ENCODE measurements at regions not wholly inside any gene's neighbourhood (a gene's known extent, or its start where the extent isn't known, plus 50 kb on each side); places are given as distances from the start of the nearest gene placed in this dataset.

DNA sequence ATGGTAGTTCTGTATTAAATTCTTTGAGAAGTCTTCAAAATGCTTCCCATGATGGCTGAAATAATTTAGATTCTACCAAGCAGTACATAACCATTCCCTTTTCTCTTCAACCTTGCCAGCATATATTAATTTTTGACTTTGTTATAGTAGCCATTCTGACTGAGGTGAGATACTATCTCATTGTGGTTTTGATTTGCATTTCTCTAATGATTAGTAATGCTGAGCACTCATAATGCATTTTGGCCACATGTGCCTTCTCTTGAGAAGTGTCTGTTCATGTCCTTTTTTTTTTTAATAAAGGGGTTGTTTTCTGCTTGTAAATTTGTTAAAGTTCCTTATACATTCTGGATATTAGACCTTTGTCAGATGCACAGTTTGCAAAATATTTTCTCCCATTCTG lies 173.9 kb downstream of the CALCRL start:
- DNase-seq = no peak

DNA sequence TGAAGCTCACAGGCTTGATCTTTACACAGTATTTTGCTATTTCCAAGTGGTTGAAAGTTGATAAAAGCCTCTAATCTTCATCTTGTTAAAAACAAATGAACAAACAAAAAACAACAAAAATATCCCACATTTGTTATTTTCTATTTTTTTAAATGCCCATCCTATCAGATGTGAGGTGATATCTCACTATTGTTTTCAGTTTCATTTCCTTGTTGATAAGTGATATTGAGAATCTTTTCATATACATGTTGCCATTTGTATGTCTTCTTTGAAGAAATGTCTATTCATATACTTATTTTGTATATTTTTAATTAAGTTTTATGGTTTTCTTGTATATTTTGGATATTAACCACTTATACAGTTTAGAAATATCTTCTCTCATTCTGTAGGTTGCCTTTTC lies 175.8 kb downstream of the CALCRL start:
- no peak for DNase-seq

DNA sequence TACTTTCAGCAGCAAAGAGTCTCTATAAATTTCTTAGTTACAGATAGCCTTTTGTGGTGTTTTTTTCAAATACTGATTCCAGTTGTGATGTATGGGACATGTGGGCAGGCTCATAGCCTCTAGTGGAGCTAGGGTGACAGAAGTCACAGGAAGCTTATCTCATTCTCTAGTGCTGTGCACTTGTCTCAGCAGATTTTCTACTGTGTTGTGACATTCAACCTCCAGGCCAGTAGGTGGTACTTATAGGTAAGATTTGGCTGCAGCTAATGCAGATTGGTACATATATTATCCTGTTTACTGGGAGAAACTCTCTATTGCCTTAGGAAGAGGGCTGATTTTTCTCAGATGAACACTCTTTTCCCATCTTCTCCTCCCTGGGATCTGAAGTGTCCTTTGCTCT lies 176.2 kb downstream of the CALCRL start:
- DNase-seq = no peak

DNA sequence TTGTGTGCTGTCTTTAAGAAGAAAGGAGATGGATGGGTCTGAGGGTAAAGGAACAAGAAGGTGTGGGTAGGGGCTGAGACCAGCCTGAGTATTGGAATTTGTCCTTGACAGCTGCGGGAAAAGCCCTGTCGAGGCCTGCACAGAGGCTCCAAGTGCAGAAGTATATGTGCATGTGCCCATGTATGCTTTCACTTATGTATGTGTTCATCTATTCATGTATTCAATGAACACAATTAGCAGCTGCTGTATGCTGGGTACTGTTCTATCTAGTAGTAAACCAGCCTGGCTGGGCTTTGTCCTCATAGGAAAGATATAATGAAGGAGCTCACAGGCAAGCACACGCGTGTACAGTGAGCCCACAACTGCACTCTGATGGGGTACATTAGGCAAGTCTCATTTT lies 181.4 kb downstream of the CALCRL start:
- DNase-seq = no peak

DNA sequence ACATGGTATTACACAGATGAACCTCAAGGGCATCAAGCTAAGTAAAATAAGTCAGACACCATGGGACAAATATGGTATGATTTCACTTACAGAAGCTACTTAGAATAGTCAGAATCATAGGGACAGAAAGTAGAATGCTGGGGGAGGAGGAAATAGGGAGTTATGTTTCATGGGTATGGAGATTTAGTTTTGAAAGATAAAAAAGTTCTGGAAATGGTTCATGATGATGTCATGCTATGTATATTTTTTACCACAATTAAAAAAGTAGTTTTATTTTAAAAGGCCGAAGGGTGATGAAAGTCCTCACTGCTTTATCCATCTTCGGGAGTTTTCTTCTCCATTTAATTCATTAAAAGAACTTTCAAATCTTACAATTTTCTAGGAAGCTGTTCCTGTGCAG lies 181.9 kb downstream of the CALCRL start:
- no peak for DNase-seq

DNA sequence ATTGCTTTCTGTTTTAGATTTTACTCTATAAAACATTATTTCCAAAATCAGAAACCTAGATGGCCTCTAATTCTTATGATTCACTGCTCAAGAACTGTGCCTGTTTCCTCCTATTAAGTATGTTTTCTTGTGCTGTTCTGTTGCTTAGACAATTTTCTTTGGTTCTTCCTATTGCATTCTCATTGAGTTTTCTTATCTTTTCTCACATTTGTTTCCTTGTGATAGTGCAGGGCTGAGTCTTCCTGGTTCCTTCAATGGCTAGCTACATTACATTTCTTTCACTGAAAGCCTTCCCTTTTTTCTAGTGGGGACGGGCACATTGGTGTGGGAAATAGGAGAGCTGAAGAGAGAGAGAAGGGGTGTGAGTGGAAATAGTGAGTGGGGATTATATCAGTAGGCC lies 183.4 kb downstream of the CALCRL start:
- no peak for DNase-seq

DNA sequence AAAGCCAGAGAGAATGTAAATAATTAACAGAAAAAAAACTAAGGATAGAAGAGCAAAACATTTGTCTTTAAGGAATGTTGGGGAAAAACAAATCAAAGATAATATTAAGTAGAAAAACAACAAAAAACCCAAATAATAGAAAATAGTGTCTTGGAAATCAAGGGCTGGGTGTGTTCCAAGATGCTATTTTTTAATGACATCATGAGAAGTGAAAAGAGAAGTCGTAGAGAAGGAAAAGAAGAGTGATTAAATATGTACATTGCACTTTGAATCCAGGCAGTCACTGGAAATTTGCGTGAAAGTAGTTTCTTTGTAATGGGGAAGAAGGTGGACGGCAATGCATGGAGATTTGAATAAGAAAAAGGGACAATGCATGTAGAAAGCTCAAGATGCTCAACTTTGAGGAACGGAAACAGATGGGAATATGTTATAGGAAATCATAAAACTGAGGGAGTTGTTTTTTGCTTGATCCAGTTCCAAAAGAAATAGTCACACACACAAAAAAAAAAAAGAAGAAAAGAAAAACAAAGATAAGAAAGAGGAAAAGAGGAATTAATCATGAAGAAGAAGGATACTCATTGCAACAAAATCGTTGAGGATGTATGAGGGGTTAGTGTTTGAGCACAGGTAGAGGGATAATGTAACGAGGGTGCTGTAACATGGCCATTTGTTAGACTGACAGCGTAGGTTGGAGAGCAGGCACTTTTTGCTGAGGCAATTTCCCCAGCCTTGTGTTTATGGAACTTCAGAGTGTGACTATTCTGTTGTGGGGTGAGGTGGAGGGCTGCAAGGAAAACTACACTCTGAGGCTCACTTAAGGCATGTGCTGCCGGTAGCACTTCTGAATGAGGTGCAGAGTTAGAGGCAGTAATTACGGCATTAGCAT lies 184.1 kb downstream of the CALCRL start:
- no peak for DNase-seq

DNA sequence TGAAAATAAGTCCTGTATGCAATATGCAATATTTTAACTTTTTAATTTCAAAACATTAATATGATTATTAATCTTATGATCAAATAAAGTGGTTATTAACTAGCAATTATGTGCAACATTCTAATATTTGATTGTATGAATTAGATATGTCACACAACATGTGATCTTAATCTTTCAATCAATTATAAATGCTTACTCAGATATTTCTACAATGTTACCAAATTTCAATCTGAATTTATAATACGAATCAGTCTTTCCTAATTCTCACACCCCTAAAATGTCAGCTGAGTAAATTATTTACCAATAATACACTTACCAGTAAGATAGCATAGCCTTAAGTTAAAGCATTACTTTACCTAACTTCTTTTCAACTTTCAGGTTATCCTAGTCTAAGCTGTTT lies 186.3 kb downstream of the CALCRL start:
- DNase-seq = no peak

DNA sequence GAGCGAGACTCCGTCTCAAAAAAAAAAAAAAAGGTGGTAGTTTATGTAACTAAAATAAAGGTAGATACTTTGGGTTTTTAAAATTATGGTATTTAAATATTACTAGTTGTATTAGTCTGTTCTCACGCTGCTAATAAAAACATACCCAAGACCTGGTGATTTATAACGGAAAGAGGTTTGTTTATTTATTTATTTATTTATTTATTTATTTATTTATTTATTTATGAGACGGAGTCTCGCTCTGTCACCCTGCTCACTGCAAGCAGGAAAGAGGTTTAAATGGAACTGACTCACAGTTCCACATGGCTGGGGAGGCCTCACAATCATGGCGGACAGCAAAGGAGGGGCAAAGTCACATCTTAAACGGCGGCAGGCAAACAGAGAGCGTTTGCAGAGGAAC lies 196.0 kb downstream of the CALCRL start:
- DNase-seq = no peak

DNA sequence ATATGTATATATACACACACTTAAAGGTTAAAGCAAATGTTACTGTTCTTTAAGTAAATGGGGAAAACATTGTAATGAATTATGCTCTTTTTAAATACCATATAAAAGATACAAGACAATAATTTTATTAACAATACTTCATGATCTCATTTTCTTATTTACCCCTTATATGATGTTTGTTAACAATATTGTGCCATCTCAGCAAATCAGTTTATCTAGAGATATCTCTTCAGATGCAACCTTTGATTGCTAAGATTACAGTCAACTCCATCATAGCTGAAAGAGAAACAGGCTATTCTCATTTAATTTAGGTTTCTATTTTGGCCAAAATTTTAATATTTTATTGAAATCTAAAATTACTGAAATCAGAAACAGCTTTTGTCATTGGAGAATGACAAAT lies 197.9 kb downstream of the CALCRL start:
- DNase-seq = no peak

DNA sequence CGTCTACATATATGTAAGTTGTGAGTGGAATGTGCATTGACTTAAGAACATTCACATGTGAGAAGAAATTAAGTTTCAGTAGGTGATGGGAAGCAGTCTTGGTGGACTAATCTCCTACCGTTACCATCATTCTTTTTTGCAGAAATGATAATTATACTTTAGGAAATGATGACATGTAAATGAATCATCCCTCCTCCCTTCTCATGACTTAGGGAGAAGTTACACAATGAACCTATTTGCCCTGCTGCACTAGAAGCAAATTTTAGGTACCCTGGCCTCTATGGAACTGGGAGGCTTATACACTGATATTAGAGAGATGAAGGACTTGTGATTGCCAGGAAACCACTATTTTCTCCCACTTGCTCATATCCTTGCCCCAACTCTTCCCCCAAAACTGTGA lies 214.2 kb downstream of the CALCRL start:
- no peak for DNase-seq

DNA sequence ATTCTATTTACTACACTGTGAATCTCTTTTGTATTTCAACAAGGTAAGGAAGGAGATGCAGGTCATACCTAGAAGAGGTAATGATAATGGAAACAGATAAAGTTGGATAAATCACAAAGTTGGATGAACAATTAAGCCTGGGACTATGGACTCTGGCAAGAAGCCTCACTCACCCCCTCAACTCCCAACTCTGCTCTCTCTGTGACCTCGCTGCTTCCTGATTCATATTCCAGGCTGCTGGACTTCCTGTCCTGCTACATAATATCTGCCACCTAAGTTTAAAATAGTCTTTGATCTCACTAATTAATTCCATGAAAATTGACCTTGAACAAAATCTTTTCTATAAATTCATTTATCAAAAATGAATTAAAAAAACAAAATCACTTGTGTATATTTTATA lies 215.3 kb downstream of the CALCRL start:
- no peak for DNase-seq

DNA sequence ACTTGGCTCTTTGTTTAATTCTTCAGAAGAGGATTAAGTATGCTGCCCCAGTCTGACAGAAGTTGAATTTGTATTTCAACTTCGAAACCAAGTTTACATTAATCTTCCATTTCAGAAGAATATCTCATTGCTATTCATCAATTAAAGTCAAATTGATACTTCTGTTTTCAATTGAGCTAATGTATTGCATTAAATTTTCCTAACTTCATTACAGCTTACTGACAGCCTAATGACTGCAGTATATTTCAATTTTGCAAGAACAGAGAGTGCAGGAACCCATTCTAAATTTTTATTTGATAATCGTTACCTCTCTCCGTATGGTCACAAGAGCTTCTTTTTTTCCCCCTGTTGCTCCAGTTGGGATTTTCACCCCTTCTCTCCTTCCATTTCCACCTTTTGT lies 218.0 kb downstream of the CALCRL start:
- no peak for DNase-seq

DNA sequence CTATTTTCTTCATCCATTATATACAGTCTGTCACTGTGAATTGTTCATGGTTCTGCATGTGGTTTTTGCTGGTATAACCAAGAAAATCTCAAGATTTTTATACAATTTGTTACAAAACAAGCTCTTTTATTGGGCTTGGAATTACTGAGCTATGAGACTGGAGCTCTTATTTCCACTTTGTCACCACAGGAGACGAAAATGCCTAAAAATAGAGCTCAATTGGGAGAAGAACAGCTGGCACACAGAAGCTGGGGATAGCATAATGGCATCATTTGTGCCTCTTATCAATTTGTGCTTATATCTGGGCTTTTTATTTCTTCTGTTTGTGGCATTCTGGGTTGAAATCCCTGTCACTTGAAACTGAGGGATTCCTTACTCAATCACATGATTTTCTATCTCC lies 219.1 kb downstream of the CALCRL start:
- DNase-seq = peak; percentile 14

DNA sequence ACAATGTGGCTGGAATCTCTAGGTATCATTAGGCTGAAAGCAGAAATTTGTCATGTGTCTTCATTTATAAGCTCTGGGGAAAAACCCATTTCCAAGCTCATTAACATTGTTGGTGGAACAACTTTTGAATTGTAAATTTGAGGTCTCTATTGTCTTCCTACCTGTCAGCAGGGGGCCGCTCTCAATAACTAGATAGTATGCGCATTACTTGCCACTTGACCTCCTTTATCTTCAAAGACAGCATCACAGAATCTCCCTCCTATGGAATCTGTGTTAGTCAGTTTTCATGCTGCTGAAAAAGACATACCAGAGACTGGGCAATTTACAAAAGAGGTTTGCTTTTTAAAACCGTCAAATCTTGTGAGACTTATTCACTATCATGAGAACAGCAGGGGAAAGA lies 223.1 kb downstream of the CALCRL start:
- no peak for DNase-seq

DNA sequence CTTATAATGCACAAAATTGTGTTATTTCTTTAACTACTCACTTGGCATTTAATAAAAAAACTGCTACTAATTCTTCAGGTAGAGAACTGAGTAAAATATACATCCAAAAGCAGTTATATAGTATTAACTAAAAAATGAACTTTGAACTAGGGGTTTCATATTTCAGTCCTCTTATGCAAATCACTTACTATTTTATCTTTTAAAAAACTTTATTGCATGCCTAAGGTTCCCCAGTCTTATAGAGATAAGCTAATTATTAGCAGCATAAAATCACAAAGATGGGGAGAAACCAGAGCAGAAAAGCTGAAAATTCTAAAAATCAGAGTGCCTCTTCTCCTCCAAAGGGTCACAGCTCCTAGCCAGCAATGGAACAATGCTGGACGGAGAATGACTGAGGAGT lies 228.0 kb downstream of the CALCRL start:
- DNase-seq = no peak

DNA sequence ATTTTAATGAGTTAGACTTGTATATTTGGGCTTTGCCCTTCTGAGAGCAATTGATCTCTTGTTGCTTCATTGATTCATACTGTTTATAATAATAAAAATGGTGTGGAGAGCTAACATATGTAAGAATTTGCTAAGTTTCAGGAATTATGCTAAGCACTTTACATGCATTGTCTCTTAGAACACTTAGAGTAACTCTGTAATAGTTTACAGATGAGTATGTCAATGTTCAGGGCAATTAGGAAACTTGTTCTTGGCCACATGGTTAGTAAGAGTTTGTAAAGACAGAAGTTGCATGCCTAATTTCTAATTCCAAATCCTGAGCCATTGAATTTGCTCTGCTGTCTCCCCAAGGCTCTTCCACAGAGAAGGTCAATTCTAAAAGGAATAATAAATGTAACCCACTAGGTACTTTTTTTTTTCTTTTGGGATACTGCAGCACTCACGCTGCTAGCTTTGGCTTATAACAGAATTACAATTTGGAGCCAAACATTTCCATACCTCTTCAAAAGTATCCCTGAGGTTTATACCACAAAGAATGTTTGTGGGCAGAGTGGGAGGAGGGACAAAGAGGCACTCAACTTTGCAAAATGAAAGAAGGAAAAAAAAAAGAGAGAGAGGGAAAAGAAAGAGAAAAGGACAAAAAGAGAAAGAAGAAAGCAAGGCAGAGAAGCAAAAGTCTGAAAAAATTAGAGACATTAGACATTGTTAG lies 232.4 kb downstream of the CALCRL start:
- DNase-seq = no peak

DNA sequence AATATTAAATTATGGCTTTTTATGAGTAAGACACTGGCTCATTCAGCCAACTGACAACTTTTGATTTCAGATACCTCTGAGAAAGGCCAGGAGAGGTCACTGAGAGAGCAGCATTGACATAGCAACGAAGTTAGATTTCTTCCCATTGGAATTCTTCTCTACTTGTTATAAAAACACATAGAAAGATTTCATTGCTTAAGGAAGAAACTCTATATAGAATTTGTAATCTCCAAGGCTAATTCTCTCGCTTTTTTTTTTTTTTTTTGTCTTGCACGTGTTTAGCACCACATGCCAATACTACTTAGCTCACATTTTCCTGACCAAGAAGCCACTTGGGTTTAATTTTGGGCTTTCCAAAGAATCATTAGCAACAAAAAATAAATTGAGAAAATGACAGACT lies 233.7 kb downstream of the CALCRL start:
- no peak for DNase-seq

DNA sequence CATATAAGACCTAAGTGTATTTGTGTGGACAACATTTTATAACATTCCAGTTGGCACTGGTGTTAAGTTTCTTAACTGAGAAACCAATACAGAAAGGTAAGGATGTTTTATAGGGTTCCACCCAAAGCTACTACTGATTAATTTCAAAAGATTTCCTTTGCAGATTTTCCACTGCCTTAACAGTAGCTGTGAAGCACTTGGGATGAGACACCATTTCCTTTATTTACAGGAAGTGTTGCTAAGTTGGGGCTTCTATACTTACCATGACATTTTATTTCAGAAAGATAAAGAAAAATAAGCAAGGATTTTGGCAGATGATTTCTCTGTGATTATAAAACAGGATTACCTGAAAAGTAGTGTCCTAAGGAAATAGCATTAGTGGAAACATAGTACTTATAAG lies 234.3 kb downstream of the CALCRL start:
- DNase-seq = no peak

DNA sequence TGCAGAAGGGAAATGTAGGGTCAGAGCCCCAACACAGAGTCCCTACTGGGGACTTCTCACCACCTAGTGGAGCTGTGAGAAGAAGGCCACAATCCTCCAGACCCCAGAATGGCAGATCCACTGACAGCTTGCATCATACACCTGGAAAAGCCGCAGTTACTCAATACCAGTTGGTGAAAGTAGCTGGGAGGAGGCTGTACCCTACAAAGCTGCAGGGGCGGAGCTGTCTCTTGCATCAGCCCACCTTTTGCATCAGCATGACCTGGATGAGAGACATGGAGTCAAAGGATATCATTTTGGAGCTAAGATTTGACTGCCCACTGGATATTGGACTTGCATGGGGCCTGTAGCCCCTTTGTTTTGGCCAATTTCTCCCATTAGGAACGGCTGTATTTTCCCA lies 237.3 kb downstream of the CALCRL start:
- DNase-seq = no peak

DNA sequence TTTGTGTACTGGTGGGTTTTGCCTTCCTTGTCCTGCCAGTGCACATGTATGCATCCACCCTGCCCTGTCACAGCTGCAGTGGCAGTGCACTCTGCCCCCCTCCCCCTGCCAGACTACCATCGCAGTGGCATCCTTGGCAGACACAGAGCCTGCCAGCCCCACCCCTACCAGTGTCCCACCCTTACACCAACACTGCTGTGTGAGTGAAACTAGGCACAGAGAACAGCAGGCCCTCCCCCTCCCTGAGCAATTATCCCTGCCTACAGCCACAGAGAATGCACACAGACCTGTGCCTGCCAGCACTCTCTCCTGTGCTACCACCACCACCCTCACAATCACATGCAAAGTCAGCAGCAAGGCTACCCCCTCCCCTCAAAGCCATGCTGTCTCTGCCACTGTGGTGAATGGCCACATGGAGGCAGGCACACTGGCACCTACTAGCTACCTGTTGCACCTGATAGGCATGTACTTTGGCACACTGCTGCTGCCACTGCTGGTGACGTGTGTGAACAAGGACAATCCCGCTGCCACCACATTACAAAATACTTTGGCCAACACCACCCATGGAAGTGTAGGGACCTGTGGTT lies 239.8 kb downstream of the CALCRL start:
- DNase-seq = no peak

DNA sequence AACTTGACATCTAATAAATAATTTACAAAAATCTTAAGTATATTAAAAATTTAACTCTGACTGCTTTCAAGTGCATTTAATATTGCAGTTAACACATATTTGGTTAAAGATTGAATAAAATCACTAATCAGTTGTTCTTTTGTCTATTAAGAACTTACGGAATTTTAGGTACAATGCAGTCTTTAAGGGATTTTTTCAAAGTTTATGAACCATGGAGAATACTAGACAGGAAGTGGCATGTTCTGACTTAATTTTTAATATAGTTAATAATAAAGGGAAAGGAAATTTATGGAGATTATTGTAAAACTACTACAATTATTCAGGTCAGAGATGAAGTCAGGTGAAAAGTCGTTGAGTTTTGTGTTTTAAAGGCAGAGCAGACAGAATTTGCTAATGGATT lies 240.9 kb downstream of the CALCRL start:
- DNase-seq = no peak

DNA sequence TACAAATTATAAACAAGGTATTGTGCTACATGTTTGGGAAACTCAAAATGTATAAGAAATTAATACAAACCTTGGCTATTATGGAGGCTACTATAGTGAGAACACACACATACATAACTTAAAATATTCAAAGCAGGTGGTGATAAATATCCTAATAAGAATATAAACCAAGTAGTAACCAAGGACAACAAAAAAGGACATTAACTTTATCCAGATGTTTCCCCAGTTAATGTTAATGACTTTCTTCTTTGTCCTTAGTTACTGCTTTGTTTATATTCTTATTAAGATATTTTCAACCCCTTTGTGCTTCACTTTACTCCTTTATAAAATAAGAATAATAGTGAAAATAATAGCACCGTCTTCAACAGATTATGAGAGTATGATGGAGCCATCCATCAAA lies 241.6 kb downstream of the CALCRL start:
- DNase-seq = no peak

DNA sequence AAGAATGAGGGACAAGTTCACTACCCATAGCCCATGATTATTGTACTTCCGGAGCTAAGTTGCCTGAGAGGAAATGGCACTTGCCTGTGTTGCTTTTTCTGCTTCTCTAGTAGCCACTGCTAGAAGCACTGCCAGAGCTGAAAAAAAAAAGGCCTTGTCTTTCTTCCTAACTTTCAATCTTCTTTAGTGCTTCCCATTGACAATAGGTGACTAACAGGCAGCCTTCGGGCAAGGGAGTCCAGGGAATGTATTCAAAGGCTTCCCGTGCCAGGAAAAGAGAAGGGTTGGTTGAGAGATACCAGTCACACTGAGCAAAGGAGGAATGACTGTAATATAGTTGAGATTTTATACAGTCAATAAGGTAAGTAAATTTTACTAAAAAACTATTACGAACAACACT lies 242.0 kb downstream of the CALCRL start:
- DNase-seq = no peak

Measured in tongue (tissue), 1 donor.